Caco-2 (cell line): ENCODE measurements at regions not wholly inside any gene's neighbourhood (a gene's known extent, or its start where the extent isn't known, plus 50 kb on each side); places are given as distances from the start of the nearest gene placed in this dataset.

Source experiments
- BruUV-seq: library from RNA; stranded (reverse); fragments of 400-500 nt; replicated peaks from 2 replicates; lab custom pipeline; 2021; lab: Mats Ljungman, UMichigan
- CTCF ChIA-PET: fragments of 300-600 bp; sonication (Branson Sonifier 250); formaldehyde crosslinking; loops from one replicate; lab custom pipeline; 2022; ENCODE audit warnings: antibody characterized with exemption; lab: Charles Lee
- POLR2A ChIA-PET: fragments of 300-600 bp; sonication (Branson Sonifier 250); formaldehyde crosslinking; loops from one replicate; lab custom pipeline; 2022; ENCODE audit warnings: antibody characterized with exemption; lab: Charles Lee
- DNase-seq, 2 experiments: peaks; one replicate each; pipeline versions ENCODE4 v3.0.0 to v3.0.0-alpha.2; 2020 to 2022
- H3K27me3 ChIP-seq: replicated peaks from 2 replicates; pipeline ENCODE4 v1.6.0; 2011; ENCODE audit warnings: low read length; ENCODE audit not compliant: control insufficient read depth, insufficient read depth
- H3K36me3 ChIP-seq: 2 replicates; pipeline ENCODE4 v1.5.1; 2011; ENCODE audit warnings: low read length; ENCODE audit not compliant: control insufficient read depth, insufficient read depth
- H3K4me1 ChIP-seq: fragments of 250-450 bp; sonication (Bioruptor Pico); 2 replicates; pipeline ENCODE4 v1.5.1; 2020; ENCODE audit warnings: mild to moderate bottlenecking
- H3K4me3 ChIP-seq: 2 replicates; pipeline ENCODE4 v1.5.1; 2011; ENCODE audit warnings: low read depth, mild to moderate bottlenecking, control low read depth, low read length
- H3K9me3 ChIP-seq: fragments of 250-450 bp; sonication (Bioruptor Pico); 2 replicates; pipeline ENCODE4 v1.5.1; 2020; ENCODE audit warnings: mild to moderate bottlenecking, moderate library complexity
- H3K27ac Mint-ChIP-seq: one replicate; pipeline ENCODE4 v1.8.0; 2022; ENCODE audit warnings: mixed read lengths; ENCODE audit not compliant: unreplicated experiment
- H3K27me3 Mint-ChIP-seq: one replicate; pipeline ENCODE4 v1.8.0; 2022; ENCODE audit warnings: mixed read lengths; ENCODE audit not compliant: insufficient read depth, unreplicated experiment
- H3K36me3 Mint-ChIP-seq: one replicate; pipeline ENCODE4 v1.8.0; 2022; ENCODE audit warnings: mild to moderate bottlenecking, mixed read lengths; ENCODE audit not compliant: insufficient read depth, unreplicated experiment
- H3K4me1 Mint-ChIP-seq: one replicate; pipeline ENCODE4 v1.8.0; 2022; ENCODE audit warnings: low read depth, mixed read lengths; ENCODE audit not compliant: unreplicated experiment
- H3K4me3 Mint-ChIP-seq: one replicate; pipeline ENCODE4 v1.8.0; 2022; ENCODE audit warnings: mild to moderate bottlenecking, moderate library complexity, mixed read lengths; ENCODE audit not compliant: unreplicated experiment
- H3K9me3 Mint-ChIP-seq: one replicate; pipeline ENCODE4 v1.8.0; 2022; ENCODE audit warnings: mixed read lengths; ENCODE audit not compliant: unreplicated experiment
- CTCF ChIP-seq, 2 experiments: fragments of 200-600 bp in 1 of 2; IDR thresholded peaks; 1 replicate in 1 of 2; 2 replicates in 1 of 2; pipeline versions ENCODE4 v1.5.1 to v1.8.0; 2011 to 2022; ENCODE audit warnings: antibody characterized with exemption in 1 of 2, control low read depth in 1 of 2, inconsistent platforms in 1 of 2, low read depth in 1 of 2, low read length in 1 of 2, mild to moderate bottlenecking in 1 of 2, moderate library complexity in 1 of 2; ENCODE audit not compliant: insufficient read depth in 1 of 2, severe bottlenecking in 1 of 2, unreplicated experiment in 1 of 2
- intact Hi-C: fragments of 100-400 bp; cut with micrococcal nuclease; formaldehyde crosslinking; loops from one replicate; pipeline ENCODE4 v1.10.0; 2022; ENCODE audit not compliant: unreplicated experiment

- CTCF ChIA-PET = no interaction called here
- no peaks in the 10 kb centered on the region for H3K9me3 Mint-ChIP-seq
- no peaks in the 10 kb centered on the region for H3K9me3 ChIP-seq
- peaks cover 7% of the 10 kb centered on the region for H3K27me3 Mint-ChIP-seq
- H3K4me1 ChIP-seq = no peaks in the 10 kb centered on the region
- no peak for DNase-seq
- H3K4me3 ChIP-seq = no peak overlapping the region
- no peaks in the 10 kb centered on the region; the same call in 1 of the 2 replicates for H3K27me3 ChIP-seq
- no peak overlapping the region for H3K27ac Mint-ChIP-seq
- intact Hi-C loops = no loop called here
- no peaks in the 10 kb centered on the region for H3K36me3 ChIP-seq
- no peaks in the 10 kb centered on the region for H3K4me1 Mint-ChIP-seq
- BruUV-seq = no TSS peak
- TF ChIP-seq CTCF (IDR thresholded peaks at IDR 0.05; ENCODE audit: insufficient read depth in 1 of 2, low read depth in 1 of 2, low read length in 1 of 2, severe bottlenecking in 1 of 2, unreplicated experiment in 1 of 2) = no peak
- POLR2A ChIA-PET = no interaction called here
- H3K36me3 Mint-ChIP-seq = no peaks in the 10 kb centered on the region
- no peak overlapping the region for H3K4me3 Mint-ChIP-seq
Measured at GRCh38 chr15:53272116-53272515, 482.0 kb upstream of the ONECUT1 start.

- no peak for DNase-seq
- intact Hi-C loops = no loop called here
- TF ChIP-seq CTCF (IDR thresholded peaks at IDR 0.05; ENCODE audit: insufficient read depth in 1 of 2, low read depth in 1 of 2, low read length in 1 of 2, severe bottlenecking in 1 of 2, unreplicated experiment in 1 of 2) = no peak
- H3K36me3 Mint-ChIP-seq = no peaks in the 10 kb centered on the region
- ChIA-PET POLR2A (no interaction called here), CTCF (no interaction called here)
- no TSS peak for BruUV-seq
- H3K4me3 Mint-ChIP-seq = no peak overlapping the region
- H3K36me3 ChIP-seq = no peaks in the 10 kb centered on the region
- no peak overlapping the region for H3K4me3 ChIP-seq
- H3K27ac Mint-ChIP-seq = no peak overlapping the region
- no peaks in the 10 kb centered on the region for H3K27me3 ChIP-seq
- peaks cover 2% of the 10 kb centered on the region for H3K27me3 Mint-ChIP-seq
- no peaks in the 10 kb centered on the region for H3K9me3 Mint-ChIP-seq
- no peaks in the 10 kb centered on the region for H3K9me3 ChIP-seq
- no peaks in the 10 kb centered on the region for H3K4me1 Mint-ChIP-seq
- H3K4me1 ChIP-seq = no peaks in the 10 kb centered on the region
Measured at GRCh38 chr15:53266176-53266575, 476.0 kb upstream of the ONECUT1 start.

- Histone ChIP-seq H3K27me3 (no peaks in the 10 kb centered on the region), H3K36me3 (no peaks in the 10 kb centered on the region), H3K9me3 (no peaks in the 10 kb centered on the region), H3K4me3 (no peak overlapping the region), H3K4me1 (no peaks in the 10 kb centered on the region)
- ChIA-PET CTCF (no interaction called here), POLR2A (no interaction called here)
- intact Hi-C loops = no loop called here
- no peaks in the 10 kb centered on the region for H3K9me3 Mint-ChIP-seq
- TF ChIP-seq CTCF (IDR thresholded peaks at IDR 0.05; ENCODE audit: insufficient read depth in 1 of 2, low read depth in 1 of 2, low read length in 1 of 2, severe bottlenecking in 1 of 2, unreplicated experiment in 1 of 2) = no peak
- BruUV-seq = no TSS peak
- no peak overlapping the region for H3K4me3 Mint-ChIP-seq
- H3K27ac Mint-ChIP-seq = no peak overlapping the region
- peaks cover 5% of the 10 kb centered on the region for H3K27me3 Mint-ChIP-seq
- no peaks in the 10 kb centered on the region for H3K36me3 Mint-ChIP-seq
- no peaks in the 10 kb centered on the region for H3K4me1 Mint-ChIP-seq
- no peak for DNase-seq
Measured at GRCh38 chr15:53260647-53261046, 470.5 kb upstream of the ONECUT1 start.
